CD4-positive, alpha-beta T cell treated with Interleukin-6 for 4 hours (primary cell): ENCODE measurements at regions not wholly inside any gene's neighbourhood (a gene's known extent, or its start where the extent isn't known, plus 50 kb on each side); places are given as distances from the start of the nearest gene placed in this dataset.
"Not testable (repeated sequence)": the region's sequence is repeated elsewhere in the genome, so short reads cannot be mapped to it uniquely, and the experiment has no call there.

Experiments used
- DNase-seq: peaks from one replicate; pipeline ENCODE4 v3.0.0-alpha.2; 2020; ENCODE audit warnings: mixed read lengths

- no peak for DNase-seq
Measured at GRCh38 chr1:14273811-14274210, 324.7 kb upstream of the KAZN start.

GRCh38 chr1:14279891-14280290, 318.6 kb upstream of the KAZN start:
- not testable (repeated sequence) for DNase-seq

DNA sequence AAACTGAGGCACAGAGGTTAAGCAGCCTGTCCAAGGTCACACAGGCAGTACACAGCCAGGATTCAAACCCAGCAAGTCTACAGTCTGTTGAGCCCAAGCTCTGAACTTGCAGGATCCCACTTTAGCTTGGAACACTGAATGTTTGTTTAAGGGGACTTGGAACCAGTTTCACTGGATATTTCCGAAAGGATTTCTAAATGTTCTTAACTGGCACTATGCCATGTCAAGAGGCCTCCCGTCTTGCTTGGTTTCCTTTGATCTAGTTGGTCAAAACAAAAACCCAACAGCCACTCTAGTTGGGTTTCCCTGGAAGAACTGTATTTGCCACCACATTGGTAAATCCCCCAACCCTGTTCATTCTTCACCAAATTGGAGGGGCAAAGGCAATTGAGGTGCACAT, 317.6 kb upstream of the KAZN start:
- no peak for DNase-seq

DNA sequence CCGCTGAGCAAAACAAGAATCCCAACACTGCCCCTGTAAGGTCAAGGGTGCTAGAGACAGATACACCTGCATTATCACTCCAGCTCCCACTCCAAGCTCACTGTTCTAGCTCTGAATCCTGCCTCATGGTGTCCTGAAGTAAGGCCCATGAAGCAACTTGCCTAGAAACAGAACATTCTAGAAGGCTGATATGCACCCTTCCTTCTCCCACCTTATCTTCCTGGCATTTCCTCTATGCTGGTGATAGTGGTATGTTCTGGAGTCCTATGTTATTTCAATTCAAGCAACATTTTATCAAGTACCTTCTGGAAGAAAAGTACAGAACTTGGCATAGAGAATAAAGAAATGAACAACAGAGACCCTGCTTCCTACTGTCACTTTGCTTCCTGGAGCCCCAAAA, 317.1 kb upstream of the KAZN start:
- no peak for DNase-seq

DNA sequence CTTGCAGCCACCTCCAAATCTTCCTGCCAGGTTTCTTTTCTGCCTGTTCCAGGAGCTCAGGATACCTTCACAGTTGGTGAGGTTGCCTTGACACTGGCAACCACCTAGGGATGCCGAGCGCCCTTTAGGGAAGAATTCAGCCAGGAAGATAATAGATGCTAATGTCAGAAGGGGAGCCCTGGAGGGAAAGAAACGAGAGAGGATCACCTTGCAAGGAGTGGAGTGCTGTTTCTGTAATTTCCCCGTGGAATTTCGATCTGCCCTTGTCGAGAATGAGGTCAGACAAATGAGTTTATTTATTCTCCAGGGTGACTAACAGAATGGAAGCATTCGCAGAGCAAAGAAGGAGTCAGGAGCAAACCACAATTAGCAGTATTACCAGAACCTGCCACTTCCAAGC, 315.8 kb upstream of the KAZN start:
- no peak for DNase-seq

- DNase-seq, result no peak
Measured at GRCh38 chr1:14285238-14285637, 313.2 kb upstream of the KAZN start.

- DNase-seq, result not testable (repeated sequence)
Measured at GRCh38 chr1:14291182-14291581, 307.3 kb upstream of the KAZN start.

GRCh38 chr1:14292520-14292919, 306.0 kb upstream of the KAZN start:
- no peak for DNase-seq

- no peak for DNase-seq
Measured at GRCh38 chr1:14294006-14294405, 304.5 kb upstream of the KAZN start.

DNA sequence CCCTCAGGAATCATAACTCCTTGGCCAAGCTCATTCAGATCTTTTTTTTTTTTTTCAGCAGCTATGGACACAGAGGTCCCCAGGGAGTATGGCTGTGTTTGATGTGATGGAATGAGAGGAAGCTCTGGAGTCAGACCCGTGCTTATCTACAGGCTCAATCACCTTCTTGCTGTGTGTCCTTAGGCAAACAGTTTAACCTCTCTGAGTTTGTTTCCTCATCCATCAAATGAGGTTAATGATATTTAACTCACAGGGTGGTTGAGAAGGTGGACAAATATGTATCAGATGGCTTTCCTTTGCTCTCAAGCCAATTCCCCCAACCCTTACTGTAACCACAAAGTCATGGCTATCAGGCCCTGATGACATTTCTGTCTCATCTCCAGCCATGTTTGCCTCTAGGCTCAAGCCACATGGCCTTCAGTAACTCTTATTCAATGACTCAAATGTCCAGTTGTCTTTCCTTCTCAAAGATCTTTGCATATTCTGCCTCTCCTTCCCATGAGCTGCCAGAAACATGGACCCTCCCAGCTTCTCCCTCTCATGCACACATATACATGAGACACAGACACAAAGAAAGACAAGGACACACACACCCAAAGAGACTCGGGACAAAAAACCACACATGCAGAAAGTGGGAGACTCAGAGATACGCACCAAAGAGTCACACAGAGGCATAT, 303.5 kb upstream of the KAZN start:
- DNase-seq, result no peak

DNA sequence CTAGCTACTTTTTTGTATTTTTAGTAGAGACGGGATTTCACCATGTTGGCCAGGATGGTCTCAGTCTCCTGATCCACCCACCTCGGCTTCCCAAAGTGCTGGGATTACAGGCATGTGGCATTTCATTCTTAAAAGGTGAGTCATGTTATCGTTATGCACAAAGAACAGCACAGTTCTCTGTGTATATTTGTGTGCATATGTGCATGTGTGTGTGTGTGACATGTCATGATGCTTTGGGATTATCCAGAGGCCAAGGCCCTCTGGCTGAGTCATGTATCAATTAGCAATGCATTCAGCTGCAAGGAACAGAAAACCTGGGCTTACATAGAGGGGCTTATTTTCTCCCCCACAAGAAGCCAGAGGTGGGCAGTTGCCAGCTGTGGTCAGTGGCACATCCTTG, 301.7 kb upstream of the KAZN start:
- no peak for DNase-seq

GRCh38 chr1:14297356-14297755, 301.1 kb upstream of the KAZN start:
- no peak for DNase-seq

DNA sequence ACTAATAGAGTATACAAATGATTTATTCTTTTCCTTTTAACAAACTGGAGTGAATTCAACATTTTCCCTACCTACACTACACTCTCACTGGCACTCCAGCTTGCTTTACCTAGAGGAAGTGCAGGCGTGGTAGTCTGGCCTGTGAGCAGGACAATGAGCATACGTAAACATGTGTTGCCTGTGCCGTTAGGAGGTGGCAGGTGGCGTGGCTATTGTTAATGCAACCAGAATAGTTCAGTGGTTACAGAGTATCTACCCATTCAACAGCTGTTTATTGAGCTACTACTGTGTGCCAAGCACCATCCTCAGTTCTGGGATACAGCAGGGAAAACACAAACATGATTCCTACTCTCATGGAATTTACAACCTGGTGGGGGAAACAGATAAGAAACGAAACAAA, 299.7 kb upstream of the KAZN start:
- no peak for DNase-seq

- no peak for DNase-seq
Measured at GRCh38 chr1:14300991-14301703, 297.3 kb upstream of the KAZN start.

GRCh38 chr1:14301704-14302024, 296.8 kb upstream of the KAZN start:
- no peak for DNase-seq

GRCh38 chr1:14302025-14302424, 296.5 kb upstream of the KAZN start:
- DNase-seq, result no peak

- no peak for DNase-seq
Measured at GRCh38 chr1:14303011-14303410, 295.5 kb upstream of the KAZN start.

DNA sequence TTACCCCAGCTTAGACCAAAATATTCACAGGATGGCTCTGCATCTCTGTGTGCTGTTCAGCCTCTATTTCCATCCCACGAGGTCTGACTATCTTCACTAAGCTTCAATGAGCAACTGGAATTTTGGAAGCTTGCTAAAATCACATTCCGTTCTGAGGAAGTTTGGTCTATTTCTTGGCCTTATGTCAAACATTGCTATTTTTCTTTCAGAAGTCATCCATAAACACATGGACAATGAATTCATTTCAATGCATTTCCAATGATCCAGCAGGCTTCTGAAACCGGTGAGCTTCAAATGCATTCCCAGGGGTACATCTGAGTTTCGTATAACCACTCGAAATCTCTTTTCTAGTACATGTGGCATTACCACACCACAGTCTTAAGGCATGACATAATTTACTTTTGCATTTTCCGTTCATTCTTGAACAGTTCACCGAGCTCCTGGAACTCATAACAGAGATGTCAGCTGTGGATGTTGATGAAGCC, 294.1 kb upstream of the KAZN start:
- no peak for DNase-seq

DNA sequence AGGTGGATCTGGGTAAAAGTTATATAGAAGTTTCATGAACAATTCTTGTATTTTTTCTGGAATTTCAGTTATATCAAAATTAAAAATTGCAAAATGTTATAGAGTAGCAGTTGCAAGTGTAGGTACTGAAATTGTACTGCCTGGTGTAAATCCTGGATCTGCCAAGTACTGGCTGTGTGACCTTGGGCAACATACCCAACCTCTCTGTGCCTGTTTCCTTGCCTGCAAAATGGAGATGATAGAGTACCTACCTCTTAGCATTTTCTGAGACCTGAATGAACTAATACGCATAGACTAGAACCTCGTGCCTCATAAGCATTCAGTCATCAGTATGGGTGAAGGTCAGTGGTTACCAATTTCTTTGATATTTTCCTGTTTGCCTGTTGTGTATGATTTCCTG, 290.0 kb upstream of the KAZN start:
- DNase-seq, result no peak

DNA sequence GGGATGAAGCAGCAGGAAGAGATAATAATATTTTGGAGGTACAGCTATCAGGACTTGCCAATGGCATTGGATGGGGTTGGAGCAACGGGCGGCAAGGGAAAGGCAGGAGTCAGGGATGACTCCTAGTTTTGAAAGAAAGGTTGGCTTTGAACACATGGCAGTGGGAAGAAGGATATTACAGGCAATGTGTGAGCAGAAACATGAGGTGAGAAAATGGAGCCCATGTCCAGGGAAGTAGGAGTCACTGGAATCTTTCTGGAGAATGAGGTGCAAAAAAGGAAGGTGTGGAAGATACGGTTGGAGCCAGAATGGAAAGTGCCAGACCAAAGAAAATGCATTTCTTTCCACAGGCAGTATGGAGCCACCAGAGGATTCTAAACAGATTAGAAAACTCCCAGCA, 288.5 kb upstream of the KAZN start:
- no peak for DNase-seq

GRCh38 chr1:14310476-14310875, 288.0 kb upstream of the KAZN start:
- no peak for DNase-seq

DNA sequence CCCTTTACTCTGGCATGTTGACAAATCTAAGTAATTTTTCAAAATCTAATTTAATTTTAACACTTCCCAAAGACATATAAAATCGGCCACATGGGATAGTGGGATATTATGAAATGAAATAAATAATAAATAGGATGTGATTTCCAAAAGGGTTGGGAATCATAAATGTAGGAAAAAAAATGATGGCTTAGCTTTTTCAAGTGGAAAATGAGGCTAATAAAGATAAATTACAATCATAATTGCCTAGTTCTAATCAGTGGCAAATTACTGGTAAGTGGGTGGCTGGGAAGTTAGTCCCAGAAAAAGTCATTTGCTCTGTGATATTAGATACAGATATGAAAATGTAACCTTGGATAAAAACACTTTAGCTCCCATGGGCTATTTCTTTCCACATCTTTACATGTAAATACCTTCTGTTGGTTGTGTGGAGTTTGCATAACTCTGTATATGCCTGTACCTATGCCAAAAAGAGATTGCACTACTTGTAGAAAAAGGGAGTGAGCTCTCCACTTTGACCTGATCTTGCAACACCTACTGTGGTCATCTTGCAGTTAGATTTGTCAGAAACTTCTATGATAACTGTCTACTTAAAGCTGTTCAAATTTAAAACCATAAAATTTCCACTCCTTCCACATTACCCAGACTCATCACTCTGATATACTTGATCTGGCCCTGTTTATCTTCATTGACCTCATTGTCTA, 284.6 kb upstream of the KAZN start:
- DNase-seq, result no peak

- DNase-seq, result no peak
Measured at GRCh38 chr1:14318830-14319229, 279.7 kb upstream of the KAZN start.

DNA sequence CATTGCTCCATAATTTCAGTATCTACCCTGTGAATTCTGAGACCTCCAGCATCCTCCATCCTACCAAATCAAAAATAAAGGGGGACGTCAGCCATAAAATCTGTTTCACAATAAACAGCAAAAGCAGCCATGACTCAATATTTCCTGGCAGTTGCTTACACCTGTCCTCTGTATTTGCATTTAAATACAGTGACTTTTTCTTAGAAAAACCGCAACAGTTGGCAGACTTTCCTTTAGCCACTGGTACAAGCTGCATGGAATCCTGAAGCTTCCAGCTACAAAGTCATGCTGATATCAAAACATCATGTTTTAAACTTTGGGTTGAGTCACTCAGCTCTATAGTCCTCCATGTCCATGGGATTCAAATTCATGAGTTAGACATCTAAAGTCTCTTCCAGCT, 278.0 kb upstream of the KAZN start:
- DNase-seq, result no peak
